LHCN-M2 (cell line): ENCODE measurements at regions not wholly inside any gene's neighbourhood (a gene's known extent, or its start where the extent isn't known, plus 50 kb on each side); places are given as distances from the start of the nearest gene placed in this dataset.
A peak's percentile ranks its signal among the peaks of the same experiment; 100 is the strongest.

Experiments
- DNase-seq: peaks from one replicate; pipeline ENCODE4 v3.0.0-alpha.2; 2012; ENCODE audit warnings: low read depth

DNA sequence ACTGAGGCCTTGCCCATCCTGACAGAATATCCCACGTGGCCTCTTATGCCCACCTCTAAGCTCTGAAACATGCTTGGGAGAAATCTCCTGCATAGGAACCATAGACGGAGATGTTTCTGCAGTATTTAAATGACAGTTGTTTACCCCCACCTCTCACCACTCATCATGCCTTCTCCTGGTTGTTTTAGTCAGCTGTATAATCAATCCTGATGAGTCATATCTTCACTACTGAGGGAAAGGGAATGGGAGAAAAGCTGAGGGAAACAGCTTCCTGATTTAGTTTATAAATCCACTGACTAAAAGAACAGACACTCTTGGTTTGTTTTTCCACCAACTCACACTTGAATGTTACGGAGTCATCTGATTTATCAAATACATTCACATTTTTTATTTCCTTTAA is 113.2 kb upstream of the TENT5A start:
- DNase-seq = peak; percentile 88

DNA sequence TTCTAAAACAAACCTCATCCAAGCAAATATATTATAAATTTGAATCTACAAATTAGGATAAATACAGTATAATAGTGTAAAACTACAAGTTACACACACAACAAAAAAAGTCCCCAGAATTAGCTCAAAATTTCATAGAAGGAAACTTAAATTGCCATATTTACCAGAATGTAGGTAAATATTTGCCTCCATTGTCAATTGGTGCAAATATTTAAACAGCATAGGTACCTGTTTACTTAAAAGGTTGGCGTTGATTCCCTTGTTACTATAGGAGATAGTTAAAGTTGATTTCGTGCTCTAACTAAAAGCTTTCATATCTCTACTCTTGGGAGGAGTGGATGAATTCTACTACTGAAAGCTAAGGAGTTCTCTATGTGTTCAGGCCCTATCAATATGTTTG is 111.6 kb upstream of the TENT5A start:
- DNase-seq = no peak

DNA sequence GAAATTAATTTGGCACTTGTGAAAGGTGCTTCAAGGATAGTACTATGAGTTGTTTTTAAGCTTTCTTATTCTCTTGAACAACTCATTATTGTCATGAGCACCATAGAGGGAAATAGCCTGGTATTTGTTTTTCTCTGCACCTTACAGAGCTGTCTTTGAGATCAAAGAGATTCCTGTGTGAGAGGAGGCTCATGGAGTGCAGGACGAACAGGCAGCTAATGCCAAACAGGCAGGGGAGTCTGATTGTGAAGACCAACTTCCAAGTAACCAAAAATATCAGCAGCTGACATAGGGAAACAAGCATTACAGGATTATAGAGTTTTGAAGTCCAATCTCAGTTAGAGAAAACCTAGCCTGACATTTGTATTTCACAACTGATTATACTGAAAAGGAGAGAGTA is 110.6 kb upstream of the TENT5A start:
- DNase-seq = no peak

DNA sequence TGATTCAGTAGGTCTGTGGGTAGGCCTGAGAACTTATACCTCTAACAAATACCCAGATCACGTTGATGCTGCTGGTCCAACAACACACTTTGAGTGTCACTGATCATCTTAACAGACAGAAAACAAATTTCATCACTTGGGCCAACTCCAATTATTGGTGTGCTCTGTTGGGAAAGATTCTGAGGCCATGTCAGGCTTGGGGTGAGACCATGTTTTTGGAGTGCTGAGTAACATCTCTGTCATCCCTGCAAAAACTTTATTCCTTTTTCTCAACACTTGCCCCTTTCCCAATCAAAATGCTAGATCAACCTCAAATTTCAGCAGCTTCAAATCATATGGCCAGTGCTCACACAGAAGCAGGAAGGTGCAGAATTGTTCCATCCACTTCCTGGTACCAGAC is 108.8 kb upstream of the TENT5A start:
- DNase-seq = peak; percentile 38

DNA sequence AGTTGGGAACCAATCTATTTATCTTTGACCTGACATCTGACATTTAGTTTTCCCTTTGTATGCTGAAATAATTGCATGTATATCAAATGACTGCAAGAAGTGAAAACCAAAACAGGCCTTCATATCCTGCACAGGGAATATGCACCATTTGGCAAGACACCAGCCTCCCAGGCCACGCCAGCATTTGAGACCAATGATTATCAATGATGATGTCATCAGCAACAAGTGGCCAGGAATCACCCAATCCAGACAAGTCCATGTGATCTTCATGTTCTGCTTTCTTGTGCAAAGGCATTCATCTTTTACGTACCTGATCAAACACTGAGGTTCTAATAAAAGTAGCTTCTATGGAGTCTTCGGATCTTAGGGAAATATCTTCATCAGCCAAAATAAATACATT is 107.4 kb upstream of the TENT5A start:
- peak; percentile 43 for DNase-seq

DNA sequence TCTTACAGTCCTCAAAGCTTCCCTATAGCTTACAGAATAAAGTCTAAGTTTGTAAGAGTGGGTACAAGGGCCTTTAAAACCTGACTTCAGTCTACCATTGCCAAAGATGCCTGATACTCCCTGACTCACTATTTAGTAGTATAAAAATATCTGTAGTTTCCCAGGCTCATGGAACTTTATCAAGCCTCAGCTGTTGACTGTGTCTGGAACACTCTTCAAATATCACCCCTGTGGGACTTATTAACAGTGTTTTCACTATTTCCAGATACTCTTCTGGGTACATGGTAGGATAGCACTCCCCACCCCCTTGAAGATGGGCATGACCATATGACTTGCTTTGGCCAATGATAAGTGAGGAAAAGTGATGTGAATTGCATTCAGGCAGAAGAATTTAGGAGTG is 105.3 kb upstream of the TENT5A start:
- peak; percentile 88 for DNase-seq

DNA sequence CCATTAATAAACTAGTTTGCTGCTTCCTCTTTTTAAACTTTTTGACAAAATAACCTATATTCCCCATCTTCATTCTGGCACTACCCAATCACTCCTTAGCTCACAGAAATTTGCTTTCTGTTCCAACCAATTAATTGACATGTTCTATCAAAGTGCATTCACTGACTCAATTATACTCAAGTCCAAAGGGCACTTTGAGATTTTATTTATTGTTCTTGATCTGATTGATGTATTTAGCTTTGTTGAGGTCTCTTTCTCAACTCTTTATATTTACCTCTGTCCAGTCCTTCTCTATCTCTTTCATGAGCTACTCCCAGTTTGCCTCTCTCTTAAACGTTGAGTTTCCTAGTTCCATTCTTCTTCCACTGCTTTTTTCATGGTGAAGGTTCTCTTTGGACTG is 104.4 kb upstream of the TENT5A start:
- DNase-seq = no peak

DNA sequence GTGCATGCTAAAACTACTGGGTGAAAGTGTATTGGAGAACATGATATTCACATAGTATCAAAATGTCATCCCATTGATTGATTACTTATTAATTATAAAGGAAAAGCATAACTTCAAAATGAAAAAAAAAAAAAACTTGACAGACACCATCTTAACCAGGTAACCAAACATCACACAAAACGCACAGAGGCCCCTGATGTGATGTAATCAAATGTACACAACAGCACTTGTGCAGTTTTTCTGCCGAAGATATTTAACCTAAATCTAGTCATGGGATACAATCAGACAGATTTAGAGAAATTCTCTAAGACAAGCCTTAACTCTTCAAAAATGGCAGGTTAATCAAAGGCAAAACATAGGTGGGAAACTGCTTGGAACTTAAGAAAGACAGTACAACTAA is 102.0 kb upstream of the TENT5A start:
- DNase-seq = no peak

DNA sequence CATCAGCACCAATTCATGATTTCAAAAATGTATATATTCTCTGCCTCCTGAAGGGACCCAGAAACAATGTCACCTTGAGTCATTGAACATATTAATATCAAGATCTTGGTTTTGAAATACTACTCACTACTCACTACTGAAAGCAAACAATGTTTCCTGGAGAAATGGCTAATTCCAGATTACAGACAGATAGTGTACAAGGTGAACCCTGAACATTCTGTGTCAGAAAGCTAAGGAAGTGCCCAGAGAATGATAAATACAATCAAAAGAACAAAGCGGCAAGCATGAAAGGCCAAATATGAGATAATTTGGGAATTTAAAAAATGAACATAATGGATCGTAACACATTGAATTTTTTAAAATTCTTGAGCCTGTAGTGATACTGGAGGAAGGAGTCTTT is 101.5 kb upstream of the TENT5A start:
- no peak for DNase-seq

DNA sequence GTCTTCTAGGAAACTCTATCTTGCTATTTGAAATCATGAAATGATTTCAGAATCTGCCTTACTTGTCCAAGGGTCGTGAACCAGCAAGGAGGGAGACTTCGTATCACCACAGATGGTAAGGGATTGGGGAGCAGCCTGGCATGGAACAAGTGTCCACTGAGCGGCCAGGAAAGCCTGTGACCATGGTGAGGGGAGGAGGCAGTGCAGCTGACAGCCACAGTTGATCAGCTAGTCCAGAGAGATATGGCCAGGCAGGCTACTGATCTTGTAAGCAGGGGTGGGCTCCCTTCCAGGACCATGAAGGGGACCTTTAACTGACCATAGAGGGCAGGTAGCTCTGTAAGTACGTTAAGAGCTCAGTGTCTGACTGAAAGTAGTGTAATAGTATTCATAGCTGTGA is 96.8 kb upstream of the TENT5A start:
- DNase-seq = no peak

DNA sequence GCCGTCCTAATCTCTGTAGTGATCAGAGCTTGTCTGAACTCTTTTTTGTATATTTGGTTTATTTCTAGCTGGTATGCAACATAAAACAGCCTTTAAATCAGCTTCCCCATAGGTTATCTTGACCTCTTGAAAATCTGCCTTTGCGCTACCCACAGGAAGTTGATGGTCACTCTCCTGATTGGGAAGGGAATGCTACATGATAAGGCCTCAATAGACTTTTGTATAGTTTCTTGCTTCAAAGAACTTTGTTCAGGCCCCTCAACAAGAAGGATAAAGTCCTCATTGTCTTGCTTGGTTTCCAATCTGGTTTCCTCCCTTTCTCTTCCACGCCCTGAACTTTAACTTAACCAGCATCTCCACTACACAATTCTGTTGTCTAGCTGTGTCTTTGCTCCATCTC is 95.4 kb upstream of the TENT5A start:
- DNase-seq = no peak

DNA sequence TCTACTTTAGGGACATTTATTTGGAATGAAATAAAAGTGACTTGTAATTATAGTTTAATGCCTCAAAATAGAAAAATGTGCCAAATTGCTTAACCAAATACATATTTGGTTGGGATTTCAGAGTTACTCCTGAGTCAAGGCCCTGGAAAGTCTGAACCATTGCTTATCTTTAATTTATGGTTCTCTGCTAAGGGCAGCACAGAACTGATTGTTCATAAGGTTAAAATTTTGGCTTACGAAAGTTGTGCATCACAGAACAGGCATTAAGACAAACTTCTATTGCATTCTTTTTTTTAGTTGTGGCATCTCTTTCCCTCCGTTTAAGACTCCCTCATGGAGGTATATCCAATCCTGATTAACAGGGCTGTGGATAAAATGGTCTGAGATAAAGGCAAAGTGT is 92.2 kb upstream of the TENT5A start:
- DNase-seq = no peak

DNA sequence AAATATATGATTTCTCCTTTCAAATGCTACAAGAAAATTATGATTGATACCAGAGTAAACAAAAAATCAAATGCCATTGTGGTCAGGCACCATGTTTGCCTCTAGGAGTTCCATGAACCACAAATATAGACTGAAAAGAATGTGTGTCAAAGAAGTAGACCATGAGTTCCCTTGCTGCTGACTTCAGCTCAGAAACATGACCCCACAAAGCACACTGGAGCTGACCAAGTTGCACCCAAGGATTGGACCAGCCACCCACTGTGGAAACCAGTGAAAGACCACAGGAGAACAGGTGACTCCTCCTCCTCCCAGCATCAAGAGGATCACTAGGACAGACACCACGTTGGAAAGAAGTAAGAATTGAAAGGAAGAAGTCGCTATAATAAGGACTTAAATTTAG is 90.8 kb upstream of the TENT5A start:
- DNase-seq = peak; percentile 17

DNA sequence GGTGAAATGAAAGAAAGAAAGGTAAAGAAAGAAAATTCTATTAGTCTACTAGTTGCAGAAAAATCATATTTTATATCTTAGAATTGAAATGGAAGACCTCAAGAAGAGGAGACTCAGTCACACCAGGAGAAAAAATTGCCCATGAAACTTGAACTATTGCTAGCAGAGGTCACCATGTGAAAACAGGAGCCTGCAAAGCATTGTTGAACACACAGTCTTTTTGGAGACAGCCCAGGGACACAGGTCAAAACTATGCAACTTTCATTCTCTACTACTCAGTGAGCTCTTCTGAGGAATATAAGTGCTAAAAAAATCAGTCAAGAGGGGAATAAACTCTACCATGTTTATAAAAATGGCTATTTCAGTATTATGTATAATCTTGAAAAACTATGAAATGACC is 89.8 kb upstream of the TENT5A start:
- no peak for DNase-seq

DNA sequence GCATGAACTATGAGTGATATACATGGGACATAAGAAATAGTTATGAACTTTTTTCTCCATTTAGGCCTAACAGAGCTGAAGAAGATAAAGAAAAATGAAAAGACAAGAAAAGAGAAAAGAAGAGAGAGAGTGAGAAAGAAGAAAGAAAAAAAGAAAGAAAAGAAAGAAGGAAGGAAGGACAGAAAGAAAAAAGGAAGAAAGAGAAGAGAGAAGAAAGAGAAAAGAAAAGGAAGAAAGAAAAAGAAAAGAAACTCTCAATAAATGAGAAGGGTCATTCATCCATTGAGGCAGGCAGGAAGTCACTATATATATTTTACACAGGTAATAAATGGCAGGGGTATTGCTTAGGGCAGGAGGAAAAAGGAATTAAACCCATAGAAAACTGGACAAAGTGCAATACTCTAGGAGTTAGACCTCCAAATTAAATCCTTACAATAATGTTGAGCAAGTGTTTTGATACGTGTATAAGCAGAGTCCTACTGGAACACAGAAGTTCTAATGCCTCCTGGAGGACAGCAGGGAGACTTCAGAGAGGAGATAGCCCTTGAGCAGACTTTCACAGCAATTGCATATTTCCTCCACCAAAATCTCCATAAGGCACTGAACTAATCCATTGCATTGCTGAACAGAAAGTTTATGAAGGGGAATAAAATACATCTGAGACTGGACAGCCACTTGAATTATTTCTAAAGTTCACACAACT is 86.4 kb upstream of the TENT5A start:
- no peak for DNase-seq

DNA sequence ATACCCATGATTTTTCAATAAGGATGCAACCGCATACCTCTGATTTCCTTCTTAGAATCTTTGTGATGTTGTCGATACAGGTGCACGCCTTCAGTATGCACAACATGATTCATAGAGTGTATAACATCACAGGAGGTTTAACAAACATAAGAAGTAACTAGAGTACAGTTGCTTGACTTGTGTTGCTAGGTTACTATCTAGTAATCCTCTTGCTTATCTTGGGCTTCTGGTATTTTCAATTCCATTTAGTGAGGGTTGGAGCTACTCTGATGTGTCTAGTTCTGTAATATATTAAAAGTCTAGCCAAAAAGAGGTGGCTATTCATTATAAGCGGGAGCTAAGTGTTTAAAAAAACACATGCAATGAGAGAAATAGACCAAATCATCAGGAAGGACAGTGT is 85.5 kb upstream of the TENT5A start:
- DNase-seq = no peak

DNA sequence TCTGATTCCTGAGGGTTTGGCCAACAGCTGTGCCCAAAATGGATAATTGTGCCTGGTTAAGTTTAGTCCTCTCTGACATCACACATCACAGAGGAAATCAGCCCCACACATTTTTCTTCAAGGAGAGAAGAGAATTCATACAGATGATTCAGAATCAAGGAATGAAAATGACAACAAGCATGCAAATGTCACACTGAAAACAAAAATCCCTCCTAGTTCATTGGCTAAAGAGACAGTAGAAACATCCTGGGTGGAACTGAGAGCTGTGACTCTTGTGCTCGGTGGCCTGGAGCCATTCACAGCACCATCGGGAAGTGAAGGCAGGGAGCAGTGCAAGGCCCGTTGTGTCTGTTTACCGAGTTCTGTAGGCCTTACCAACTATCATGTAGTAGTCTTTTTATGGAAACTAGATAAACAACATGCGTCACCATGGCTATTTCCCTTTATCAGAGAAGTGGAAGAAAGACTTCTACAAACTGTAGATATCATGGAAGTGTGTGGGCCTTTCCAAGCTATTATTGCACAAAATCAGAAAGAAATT is 81.7 kb upstream of the TENT5A start:
- peak; percentile 92 for DNase-seq

DNA sequence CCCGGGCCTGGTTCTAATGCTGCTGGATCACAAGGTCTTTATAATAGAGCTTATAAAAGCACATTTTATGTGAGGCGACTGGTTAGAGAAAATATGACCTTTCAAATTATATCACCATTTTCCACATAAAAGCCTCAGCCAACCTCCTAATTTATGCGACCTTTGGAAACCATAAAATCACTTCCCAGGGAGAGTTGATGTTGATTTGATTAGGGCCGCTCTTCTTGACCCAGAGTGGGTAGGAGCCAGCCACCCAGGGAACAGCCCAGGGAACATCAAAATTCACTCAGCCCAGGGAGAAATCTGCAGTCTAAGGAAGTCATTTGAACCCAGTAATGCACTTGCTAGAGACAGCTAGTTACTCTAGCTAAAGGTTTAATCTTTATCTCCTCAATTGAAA is 79.8 kb upstream of the TENT5A start:
- DNase-seq = no peak

DNA sequence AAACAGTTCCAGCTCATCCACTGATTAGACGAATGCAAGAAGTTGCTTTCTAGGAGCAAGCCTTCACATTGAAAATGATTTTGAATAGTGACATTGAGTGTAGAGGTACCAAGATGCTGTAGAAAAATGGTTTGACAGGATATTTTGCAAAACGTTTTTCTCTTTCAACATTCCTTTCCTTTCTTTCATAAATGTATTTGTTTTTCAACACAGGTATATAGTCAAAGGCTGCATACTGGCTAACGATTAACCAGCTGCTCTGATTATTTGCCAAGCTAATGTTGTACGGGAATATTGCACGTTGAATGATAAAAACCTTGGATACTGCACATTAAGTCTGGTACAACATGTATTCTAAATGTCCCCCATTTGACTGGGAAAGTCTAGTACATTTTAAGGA is 78.8 kb upstream of the TENT5A start:
- DNase-seq = no peak

DNA sequence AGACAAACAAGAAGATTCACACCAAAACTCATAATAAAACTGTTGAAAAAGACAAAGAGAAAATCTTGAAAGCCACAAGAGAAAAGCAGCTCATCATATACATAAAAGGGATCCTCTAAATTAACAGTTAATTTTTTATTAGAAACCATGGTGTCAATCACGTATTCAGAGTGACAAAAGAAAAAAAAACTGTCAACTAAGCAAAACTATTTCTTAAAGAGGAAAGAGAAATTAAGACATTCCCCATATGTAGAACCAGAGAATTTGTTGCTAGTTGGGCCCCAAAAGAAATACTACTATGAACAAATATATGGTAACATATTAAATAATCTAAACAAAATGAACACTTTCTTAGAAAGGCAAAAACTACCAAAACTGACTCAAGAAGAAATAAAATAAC is 74.3 kb upstream of the TENT5A start:
- DNase-seq = no peak

DNA sequence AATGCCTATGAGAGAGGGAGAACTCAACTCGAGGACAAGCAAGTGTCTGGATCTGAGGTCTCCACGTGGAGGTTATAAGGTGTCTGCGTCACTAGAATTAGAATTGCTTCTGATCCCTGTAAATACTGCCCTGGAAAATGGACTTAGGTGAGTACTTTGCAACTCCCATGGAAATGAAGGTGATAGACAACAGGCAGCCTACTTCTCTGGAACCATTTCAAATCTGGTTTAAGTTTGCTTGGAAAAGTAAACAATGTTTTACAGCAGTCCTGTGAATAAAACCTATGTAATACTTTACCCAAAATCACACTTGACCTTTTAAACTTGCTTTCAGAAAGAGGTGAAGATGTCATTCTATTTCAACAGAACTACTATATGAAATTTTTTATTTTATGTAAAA is 70.1 kb upstream of the TENT5A start:
- no peak for DNase-seq

DNA sequence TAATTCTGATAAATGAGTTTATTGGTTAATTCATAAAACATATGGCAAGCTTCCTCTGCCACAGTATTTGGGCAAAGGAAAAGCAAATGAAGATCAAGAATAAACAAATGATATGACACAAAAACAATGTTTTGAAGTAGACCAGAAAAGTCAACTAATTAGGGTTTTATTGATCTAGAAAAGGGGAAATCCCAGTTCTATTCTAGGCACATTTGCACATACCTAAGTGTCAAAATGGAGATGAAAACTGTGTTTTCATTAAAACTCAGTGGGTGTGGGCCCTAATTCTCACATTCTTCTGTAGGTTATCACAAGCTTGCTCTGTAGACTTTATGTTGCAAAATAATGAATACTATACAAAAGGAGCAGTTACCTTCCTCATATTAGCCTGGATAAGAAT is 69.0 kb upstream of the TENT5A start:
- DNase-seq = no peak

DNA sequence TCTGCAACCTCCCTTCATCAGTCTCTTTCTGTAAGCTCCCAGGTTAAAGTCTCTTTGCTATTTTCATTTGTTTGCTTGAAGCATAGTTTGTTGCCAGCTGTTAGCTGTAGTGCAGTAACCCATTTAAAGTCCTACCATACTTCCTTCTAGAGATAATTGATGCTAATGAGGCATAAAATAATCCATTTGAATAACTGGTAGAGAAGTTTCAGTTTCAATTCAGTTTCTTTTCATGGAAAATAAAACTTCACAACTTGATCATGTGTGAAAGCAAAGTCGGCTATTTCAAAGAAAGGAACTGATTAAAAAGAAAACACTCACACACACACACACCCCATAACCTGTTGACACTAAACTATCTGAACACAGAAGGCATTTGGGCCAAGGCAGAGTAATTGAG is 68.5 kb upstream of the TENT5A start:
- no peak for DNase-seq

DNA sequence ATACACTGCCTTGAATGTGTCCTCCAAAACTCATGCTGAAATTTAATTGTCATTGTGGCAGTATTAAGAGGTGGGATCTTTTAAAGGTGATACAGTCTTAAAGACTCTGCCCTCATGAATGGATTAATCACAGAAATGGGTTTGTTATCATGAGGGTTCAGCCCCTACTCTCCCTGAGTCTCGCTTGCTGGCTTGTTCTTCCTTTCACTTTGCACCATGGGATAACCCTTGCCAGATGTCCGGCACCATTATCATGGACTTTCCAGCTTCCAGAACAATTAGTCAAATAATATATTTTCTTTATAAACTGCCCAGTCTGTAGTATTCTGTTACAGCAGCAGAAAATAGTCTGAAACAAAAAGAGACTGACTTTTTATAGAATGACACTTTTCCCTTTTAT is 67.9 kb upstream of the TENT5A start:
- DNase-seq = no peak
